ENCODE measurements at regions not wholly inside any gene's neighbourhood (a gene's known extent, or its start where the extent isn't known, plus 50 kb on each side); places are given as distances from the start of the nearest gene placed in this dataset.
"Not testable (repeated sequence)": the region's sequence is repeated elsewhere in the genome, so short reads cannot be mapped to it uniquely, and the experiment has no call there.

DNA sequence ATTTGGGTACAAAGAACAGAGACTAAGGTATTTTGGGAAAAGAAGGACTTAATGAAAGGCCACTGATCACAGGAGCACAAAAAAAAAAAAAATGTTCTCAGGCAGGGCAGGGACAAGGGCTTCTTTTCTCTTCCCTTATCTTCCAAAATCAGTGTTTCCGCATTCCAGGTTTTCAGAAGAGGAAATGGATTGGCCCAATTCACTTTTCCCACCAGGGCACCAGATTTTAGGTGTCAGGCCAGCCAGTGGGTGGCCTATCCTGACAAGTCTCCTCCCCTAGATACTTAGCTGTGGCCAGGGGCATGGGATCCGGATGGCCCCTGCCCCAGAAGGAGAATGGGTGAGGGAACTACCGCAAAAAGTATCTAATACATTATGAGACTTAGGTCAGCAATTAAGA lies 88.9 kb upstream of the WAC start:
- DNase-seq = no peak

DNA sequence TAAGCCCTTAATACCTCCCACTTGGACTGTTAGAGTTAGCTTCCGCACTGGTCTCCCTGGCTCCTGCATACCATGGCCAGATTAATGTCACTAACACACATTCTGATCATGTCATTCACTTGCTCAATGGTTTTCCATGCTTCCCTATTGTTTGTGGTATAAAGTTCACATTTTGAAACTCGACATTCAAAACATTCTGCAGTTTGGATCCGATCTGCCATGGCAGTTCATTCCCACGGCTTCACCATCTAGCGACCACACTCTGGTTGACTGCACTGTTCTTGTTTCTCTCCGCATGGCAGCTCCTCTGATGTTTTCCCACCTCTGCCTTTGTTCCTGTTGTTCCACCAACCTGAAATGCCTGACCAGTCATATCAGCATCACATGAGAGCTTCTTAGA lies 87.4 kb upstream of the WAC start:
- no peak for DNase-seq

DNA sequence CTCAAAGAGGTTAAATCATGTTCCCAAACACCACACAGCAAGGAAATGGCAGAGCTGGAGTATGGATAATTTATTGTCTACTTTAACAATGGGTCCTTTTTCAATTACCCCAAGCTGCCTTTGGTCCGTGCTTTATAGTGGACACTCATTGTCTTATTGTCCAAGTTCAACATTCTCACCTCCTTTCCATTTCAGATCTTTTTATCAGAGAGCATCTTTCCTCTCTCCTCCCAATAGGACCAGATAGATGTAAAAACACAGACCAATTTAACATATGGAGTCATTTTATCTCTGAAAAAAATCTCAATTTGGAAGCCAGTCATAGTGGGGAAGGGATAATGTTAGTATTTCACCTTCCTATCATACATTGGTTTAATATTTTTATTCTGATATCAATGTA lies 83.5 kb upstream of the WAC start:
- no peak for DNase-seq

DNA sequence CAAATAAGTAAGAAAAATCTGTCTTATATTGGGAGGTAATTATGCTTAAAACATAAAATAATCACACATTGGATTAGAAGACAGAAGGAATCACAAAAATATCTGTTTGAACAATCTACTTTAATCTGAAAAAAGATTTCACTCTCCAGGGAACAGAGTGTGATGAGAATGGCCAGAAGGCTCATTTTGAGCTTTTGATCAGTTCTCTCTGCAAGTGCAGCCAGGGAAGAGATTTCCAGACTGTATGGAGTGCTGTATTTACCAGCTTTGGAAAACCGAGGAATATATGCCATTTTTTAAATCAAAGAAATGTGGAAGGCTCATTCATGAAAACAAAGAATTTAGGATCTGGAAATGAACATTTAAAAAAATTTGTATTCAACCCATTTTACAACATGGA lies 83.0 kb upstream of the WAC start:
- DNase-seq = no peak

DNA sequence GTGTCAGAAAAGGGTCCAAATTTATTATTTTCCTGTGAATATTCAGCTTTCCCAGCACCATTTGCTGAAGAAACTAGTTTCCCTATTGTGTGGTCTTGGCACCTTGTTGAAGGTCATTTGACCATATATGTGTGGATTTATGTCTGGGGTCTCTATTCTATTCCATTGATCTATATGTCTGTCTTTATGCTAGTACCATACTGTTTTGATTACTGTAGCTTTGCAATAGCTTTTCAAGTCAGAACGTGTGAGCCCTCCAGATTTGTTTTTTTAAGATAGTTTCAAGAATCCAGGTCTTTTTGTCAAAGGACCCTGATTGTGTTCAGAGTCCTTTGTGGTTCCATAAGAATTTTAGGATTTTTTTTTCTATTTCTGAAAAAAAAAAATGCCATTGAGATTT lies 79.0 kb upstream of the WAC start:
- no peak for DNase-seq

DNA sequence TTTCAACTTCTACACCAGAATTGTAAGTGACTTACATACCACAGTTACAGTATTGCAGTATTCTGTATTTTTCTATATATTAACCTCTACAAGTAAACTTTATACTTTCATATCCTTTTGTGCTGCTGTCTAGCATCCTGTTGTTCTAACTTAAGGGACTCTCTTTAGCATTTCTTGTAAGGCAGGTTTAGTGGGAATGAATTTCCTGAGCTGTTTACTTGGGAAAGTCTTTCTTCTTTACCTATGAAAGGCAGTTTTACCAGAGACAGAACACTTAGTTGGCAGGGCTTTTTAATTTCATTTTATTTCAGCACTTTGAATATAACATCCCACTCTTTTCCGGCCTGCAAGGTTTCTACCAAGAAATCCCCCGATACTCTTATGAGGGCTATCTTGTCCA lies 75.8 kb upstream of the WAC start:
- no peak for DNase-seq

DNA sequence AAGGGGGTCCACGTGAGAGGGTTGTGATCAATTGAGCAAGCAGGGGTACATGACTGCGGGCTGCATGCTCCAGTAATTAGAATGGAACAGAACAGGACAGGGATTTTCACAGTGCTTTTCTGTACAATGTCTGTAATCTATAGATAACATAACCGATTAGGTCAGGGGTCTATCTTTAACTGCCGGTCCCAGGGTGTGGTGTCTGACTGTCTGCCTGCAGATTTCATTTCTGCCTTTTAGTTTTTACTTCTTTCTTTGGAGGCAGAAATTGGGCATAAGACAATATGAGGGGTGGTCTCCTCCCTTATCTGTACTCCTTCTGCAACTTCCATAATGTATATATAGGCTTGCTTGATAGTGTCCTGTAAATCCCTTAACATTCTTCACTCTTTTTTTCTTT lies 75.0 kb upstream of the WAC start:
- DNase-seq = not testable (repeated sequence)

DNA sequence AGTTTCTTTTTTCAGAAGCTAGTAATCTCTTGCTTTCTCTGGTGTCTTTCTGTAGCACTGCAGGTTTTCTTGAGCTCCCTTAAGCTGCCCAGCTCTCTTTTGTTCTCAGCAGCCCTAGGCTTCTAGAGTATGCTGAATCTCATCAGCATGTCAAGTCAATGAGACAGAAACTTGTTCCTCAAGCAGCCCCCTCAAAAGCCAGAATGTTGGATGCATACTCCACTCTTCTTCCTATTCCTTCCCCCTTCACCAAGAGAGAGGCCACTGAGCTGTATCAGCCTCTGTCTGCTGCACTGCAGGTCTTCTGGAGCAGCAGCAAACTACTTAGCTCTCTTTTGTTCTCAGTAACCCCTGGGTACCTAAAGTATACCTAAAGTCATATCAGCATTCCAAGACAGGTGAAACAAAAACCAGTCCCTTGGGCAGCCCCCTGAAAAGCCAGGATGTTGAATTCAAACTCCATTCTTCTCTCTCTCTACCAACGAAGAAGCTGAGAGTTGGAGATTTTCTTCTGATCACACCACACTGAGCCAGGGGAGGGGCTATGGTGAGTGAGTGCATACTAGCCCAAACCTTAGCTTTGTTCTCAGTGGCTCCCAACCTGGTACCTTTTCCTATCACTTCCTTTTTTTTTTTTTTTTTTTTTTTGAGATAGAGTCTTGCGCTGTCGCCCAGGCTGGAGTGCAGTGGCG lies 73.3 kb upstream of the WAC start:
- no peak for DNase-seq

DNA sequence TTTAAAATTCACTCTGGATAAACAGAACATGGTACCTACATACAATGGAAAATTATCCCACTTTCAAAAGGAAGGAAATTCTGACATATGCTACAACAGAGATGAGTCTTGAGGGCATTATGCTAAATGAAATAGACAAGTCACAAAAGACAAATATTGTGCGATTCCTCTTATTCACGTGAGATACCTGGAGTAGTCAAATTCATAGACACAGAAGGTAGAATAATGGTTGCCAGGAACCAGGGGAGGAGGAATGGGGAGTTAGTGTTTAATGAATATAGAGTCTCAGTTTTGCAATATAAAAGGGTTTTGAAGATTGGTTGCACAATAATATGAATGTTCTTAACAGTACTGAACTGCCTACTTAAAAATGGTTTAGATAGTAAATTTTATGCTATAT lies 69.8 kb upstream of the WAC start:
- no peak for DNase-seq

DNA sequence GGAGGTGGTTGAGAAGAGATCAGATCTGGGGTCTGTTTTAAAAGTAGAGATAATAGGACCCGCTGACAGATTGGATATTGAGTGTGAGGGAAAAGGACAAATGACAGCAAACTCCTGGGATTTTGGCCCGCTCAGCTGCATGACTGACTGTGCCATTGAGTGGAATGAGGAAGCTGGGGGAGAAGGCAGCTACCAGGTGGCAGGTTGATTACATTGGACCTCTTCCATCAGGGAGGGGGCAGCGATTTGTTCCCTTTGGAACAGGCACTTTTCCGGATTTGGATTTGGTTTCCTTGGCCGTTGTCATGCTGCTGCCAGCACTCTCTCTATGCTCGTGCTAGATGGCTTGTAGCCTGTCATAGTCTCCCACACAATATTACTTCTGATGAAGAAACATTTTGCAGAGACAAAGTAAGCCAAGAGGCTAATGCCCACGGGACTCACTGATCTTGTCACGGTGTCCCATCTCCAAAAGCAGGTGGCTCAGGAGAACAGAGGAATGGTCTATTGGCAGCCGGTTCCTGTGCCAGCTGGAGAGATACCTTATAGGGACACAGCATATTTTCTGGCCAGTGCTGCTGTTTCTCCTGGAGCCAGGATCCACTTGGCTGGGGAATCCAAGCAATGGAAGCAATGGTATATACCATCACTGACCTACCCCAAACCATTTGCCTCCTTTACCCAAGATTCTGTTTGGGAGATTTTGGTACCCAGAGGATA lies 69.1 kb upstream of the WAC start:
- no peak for DNase-seq

DNA sequence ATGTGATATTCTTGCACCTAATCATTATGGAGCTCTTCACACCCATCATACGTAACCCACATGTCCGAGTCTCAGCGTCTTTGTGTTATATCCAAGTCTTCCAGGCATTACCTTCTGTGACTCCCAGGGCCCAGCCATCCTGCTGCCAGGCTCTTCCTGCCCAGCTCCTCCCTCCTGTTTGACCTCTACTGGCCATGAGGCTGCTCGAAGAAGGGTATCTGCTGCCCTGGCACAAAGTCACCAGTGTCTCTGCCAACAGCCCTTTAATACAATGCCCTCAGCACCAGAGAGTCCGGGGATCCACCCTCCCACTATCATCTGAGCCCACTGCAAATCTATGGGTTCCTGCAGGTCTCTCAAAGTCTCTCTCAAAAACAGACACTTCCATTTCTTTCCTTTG lies 65.3 kb upstream of the WAC start:
- no peak for DNase-seq

DNA sequence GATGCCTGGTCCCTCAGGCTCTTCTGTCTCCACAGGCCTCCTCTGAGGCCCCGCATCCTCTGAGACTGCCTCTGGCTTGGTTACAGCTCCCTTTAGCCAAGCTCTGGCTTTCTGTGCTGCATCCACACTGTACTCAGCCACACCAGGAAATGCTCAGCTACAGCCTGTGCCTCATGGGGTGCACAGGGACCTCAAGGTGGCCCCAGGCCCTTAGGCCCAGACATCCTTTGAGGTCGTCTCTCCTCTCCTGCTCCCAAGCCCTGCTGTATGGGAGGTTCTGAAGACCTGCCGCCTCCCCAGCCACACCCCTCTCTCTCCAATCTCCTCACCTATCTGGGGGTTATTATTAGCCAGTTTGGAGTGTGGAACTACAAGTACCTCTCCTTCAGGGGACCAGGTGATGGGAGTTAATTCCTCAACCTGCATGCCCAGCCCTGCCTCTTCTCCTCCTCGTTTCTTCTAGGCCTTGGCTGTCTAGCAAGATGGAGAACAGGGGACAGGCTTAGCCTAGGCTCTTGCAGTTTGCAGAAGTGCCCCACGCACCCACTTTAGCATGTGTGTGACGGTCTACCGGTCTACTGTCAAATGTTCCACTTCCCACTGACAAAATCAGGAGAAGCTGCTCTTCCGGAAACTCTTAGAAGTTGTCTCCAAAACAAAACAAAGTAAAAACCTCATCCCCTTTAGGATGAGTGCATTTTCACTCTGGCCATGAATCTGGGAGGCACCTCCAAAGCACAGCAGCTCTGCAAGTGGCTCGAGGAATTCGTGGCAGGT lies 64.0 kb upstream of the WAC start:
- DNase-seq = peak; percentile 22

DNA sequence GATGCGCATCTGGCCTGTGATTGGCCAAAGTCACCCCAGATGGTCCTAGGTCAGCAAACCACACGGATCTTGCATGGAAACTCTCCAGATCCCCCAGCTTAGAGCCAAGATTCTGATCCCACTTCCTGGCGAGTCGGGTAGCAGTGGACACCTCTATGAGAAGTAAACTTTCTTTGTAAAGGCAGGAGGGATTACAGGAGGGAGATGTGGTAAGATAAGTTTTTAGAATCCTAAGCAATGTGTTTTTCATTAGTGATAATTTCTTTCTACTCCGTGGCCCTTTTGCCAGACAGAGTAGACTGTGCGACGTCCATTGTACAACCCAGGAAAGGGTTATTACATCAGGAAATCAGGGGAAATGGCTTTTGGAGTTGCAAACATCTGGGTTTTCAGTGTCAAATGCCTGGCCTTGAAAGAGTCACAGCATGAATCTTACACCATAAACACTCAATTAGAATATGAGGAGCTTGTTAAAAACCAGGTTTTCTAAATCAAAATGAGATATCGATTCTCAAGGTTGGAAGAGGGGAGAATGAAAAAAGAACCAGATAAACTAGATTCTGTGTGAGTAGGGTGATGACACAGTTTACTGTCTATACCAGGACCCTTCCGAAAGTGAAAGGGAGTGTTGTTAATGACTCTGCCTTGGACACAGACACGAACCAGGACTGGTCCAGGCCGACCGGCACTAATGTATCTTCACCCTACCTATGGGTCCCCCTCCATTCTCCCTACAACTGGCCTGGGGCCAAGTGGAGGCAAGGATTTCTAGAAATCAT lies 61.9 kb upstream of the WAC start:
- peak; percentile 7 for DNase-seq

DNA sequence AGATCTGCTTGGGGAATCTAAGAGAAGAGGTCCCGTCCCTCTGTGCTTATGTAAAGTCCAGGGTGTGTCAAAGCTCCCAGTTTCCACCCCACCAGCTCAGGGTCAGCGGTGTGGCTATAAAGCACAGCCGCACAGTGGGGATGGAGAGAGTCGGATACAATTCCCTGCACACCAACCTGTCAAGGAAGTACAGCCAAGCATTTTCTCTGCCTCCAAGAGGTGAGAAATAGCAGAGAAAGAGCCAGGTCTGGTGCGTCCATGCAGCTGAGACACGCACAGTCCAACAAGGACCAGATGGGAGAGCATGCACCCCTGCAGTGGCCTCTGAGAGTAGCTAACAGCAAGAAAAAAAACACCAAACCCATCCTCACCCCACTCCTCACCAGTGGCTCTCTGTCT lies 61.3 kb upstream of the WAC start:
- no peak for DNase-seq

DNA sequence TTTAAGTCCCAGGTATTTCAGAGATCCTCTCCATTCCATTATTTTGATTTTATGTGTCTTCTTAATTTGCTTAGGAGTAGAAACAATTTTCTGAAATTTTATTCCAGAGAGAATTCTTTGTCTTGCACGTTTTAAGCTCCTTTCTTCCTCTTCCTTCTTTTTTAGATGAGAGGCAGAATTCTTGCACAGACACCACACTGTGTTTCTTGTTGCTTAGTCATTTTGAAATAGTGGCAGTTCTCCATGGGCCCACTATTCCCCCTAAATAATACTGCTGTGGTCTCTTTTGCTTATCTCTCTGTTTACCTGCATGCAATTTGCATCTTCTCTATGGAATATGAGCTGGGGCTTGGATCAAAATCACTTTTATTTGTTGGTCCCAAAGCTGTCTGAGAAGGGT lies 54.3 kb upstream of the WAC start:
- DNase-seq = no peak

DNA sequence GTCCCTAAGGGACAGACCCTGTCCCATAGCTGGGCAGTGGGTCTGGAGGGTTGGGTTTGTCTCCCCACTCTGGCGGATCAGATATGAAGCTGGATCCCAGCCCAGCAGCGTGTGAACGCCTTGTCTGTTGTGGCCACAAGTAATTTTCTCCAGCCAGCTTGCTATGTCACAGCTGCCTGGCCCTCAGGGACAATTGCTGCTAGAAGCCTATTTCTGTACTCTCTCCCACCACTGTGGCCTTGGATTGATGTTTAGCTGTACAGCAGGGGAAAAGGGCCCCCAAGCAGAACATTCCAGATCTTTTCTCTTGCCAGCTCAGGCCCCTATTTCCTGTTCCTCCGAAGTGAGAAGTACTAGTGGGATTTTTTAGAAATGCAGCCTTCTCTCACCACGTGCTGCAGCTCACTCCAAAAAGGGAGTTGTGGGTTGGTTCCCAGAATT lies 53.5 kb upstream of the WAC start:
- peak; percentile 72 for DNase-seq

DNA sequence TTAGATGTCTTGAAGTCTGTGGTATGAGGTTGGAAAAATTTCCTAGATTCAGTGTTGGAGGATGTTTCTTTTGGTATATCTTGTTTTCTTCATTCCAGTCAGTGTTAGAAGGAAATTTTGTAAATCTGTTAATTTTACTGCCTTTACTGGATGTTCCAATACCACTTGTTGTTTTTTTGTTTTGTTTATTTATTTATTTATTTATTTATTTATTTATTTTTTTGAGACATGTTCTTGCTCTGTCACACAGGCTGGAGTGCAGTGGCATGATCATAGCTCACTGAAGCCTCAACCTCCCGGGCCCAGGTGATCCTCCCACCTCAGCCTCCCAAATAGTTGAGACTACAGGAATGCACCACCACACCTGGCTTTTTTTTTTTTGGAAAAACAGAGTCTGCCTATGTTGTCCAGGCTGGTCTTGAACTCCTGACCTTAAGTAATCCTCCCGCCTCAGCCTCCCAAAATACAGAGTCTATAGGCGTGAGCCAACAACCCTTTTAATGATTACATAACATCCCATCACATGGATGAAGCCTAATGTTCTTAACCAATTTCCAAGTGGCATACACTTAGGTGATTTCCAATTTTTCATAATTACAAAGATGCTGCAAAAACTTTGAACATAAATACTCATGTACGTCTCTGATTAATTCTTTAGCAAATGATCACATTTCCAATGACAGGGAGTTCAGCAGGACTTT lies 52.8 kb upstream of the WAC start:
- no peak for DNase-seq

DNA sequence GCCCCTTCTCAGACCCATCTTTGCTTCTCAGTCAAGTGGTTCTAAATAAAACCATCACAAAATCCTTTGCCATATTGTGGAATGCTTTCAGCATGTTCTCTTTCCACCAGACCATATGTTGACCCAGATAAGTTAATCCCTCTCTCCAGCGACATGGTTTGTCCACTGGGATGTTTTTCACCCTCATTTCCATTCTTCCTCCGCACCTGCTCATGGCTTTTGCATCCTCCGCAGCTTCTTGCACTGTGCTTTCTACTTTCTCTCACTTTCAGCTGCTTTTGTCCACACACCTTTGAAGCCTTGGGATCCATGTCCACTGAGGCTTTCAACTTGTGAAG lies 52.3 kb upstream of the WAC start:
- no peak for DNase-seq

DNA sequence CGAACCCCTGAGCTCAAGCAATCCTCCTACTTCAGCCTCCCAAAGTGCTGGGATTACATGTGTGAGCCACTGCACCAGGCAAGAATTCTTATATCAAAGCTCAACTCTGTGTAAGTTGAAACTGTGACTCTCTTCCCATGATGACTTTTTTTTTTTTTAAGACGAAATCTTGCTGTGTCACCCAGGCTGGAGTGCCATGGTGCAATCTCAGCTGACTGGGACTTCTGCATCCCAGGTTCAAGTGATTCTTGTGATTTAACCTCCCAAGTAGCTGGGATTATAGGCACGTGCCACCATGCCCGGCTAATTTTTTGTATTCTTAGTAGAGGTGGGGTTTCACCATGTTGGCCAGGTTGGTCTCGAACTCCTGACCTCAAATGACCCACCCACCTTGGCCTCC lies 51.6 kb upstream of the WAC start:
- DNase-seq = not testable (repeated sequence)

DNA sequence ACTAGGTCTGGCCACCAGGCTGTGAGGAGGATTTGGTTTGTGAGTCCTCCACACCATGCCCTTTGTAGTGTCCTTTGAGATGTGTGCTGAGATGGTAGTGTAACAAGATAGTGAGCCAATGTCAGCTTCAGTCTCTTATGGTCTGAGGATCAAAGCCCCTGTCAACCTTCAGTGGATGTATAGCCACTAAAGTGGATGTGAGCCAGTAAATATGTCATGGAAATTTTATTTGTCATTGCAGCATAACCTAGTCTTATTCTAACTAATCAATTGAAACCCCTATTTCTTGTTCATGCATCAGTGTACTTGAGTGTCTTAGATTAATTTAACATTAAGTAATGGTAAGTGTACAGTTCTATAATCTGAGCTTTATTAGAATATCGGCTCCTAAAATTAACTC lies 51.0 kb upstream of the WAC start:
- DNase-seq = no peak
